Esophagus muscularis mucosa (tissue), 4 donors: ENCODE measurements at regions not wholly inside any gene's neighbourhood (a gene's known extent, or its start where the extent isn't known, plus 50 kb on each side); places are given as distances from the start of the nearest gene placed in this dataset.

Experiments used
- DNase-seq: peaks from one replicate; pipeline ENCODE4 v3.0.0-alpha.2; 2017; ENCODE audit errors: extremely low spot score
- H3K27ac ChIP-seq, 4 donors: fragments of 200-600 bp; sonication (generic); replicated peaks in 1 of 4; 1 replicate in 3 of 4; 2 replicates in 1 of 4; pipeline ENCODE4 v1.5.1; 2016 to 2019; ENCODE audit warnings: mild to moderate bottlenecking in 1 of 4
- H3K27me3 ChIP-seq, 4 donors: fragments of 200-600 bp; sonication (generic); one replicate each; pipeline versions ENCODE4 v1.5.1 to v1.6.0; 2016 to 2019
- H3K36me3 ChIP-seq, 4 donors: fragments of 200-600 bp; sonication (generic); one replicate each; pipeline ENCODE4 v1.5.1; 2016 to 2019
- H3K4me1 ChIP-seq, 4 donors: fragments of 200-600 bp; sonication (generic); one replicate each; pipeline ENCODE4 v1.5.1; 2016 to 2019
- H3K4me3 ChIP-seq, 4 donors: fragments of 200-600 bp; sonication (generic); 1 replicate in 2 of 4; 2 replicates in 2 of 4; pipeline ENCODE4 v1.5.1; 2016 to 2019; ENCODE audit warnings: mild to moderate bottlenecking in 4 of 4, moderate library complexity in 1 of 4
- H3K9me3 ChIP-seq, 4 donors: fragments of 200-600 bp; sonication (generic); 1 replicate in 3 of 4; 2 replicates in 1 of 4; pipeline ENCODE4 v1.5.1; 2016 to 2019
- EP300 ChIP-seq: sonication (generic); formaldehyde crosslinking; IDR thresholded peaks from one replicate; pipeline ENCODE4 v1.6.1; 2017; ENCODE audit warnings: antibody characterized with exemption
- POLR2A ChIP-seq: fragments of 450-650 bp; IDR thresholded peaks from one replicate; pipeline ENCODE4 v1.6.1; 2017; ENCODE audit warnings: antibody characterized with exemption, moderate library complexity, mild to moderate bottlenecking, low read depth
- POLR2AphosphoS5 ChIP-seq, 2 donors: sonication (generic); formaldehyde crosslinking; IDR thresholded peaks; one replicate each; pipeline ENCODE4 v1.6.1; 2017; ENCODE audit warnings: antibody characterized with exemption in 2 of 2
- WGBS: methylation state at CpG from one replicate; pipeline ENCODE4 v1.1.5; 2018; 5-methylcytosine and 5-hydroxymethylcytosine counted together
- intact Hi-C: fragments of 100-400 bp; cut with DNase I; formaldehyde crosslinking; loops from one replicate; pipeline ENCODE4 v1.15.1; 2023
- TF ChIP-seq, protein P1 (sequence below), 3 experiments: fragments of 200-600 bp in 2 of 3; fragments of 450-650 bp in 1 of 3; sonication (generic) in 2 of 3; IDR thresholded peaks; one replicate each; pipeline ENCODE4 v1.5.1; 2017 to 2019; ENCODE audit warnings: antibody characterized with exemption in 3 of 3, mild to moderate bottlenecking in 2 of 3, moderate library complexity in 1 of 3

DNA sequence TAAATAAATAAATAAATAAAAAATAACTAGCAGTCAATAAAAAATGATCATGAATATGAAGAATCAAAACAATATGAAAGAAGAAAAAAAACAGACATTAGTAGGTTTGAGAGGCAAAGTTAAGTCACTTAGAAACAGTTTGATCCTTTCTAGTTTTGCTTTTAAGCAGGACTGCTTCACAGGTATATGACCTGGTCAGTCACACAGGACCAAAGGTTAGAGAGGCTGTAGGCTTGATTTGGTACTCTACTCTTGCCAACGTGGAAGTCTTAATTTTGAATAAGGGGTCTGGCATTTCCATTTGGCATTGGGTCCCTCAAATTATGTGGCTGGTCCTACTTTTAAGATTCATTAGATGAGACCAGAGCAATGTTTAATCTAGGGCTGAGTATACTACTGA lies 441.7 kb upstream of the NECTIN3 start:
- no peak for DNase-seq
- no peaks in the 10 kb centered on the region for H3K4me1 ChIP-seq
- no peak for TF ChIP-seq POLR2A
- TF ChIP-seq POLR2AphosphoS5 (IDR thresholded peaks at IDR 0.05): no peak
- TF ChIP-seq, protein P1, sequence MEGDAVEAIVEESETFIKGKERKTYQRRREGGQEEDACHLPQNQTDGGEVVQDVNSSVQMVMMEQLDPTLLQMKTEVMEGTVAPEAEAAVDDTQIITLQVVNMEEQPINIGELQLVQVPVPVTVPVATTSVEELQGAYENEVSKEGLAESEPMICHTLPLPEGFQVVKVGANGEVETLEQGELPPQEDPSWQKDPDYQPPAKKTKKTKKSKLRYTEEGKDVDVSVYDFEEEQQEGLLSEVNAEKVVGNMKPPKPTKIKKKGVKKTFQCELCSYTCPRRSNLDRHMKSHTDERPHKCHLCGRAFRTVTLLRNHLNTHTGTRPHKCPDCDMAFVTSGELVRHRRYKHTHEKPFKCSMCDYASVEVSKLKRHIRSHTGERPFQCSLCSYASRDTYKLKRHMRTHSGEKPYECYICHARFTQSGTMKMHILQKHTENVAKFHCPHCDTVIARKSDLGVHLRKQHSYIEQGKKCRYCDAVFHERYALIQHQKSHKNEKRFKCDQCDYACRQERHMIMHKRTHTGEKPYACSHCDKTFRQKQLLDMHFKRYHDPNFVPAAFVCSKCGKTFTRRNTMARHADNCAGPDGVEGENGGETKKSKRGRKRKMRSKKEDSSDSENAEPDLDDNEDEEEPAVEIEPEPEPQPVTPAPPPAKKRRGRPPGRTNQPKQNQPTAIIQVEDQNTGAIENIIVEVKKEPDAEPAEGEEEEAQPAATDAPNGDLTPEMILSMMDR (IDR thresholded peaks at IDR 0.05): no peak
- no peak for TF ChIP-seq EP300
- intact Hi-C loops: no loop called here
- no peak overlapping the region for H3K4me3 ChIP-seq
- H3K9me3 ChIP-seq: no peaks in the 10 kb centered on the region
- H3K27ac ChIP-seq: no peak overlapping the region
- no peaks in the 10 kb centered on the region for H3K27me3 ChIP-seq
- WGBS: 87% methylated on average over 1 of the region's 1 CpG
- no peaks in the 10 kb centered on the region for H3K36me3 ChIP-seq

DNA sequence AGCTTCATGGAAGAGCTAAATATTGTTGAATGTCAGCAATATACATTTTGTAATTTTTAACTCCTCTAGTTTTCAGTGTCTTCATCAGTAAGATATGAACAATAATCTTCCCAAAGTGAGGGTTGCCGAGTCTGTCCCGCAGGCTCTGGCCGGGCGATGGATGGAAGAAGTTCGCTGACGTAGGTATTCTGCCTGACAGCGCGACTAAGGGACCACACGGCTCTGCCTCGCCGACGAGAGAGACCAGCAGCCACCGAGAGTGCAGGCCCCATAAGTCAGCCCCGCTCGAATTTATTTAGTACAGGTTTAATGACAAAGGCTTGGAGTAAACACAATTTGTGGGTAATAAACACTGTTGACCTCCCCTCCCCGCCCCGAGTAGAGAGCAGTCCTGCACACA lies 427.4 kb upstream of the NECTIN3 start:
- H3K4me1 ChIP-seq: no peaks in the 10 kb centered on the region
- no peak for DNase-seq
- no peaks in the 10 kb centered on the region for H3K27me3 ChIP-seq
- 97% methylated on average over 17 of the region's 17 CpGs for WGBS
- no peaks in the 10 kb centered on the region for H3K9me3 ChIP-seq
- no peak overlapping the region for H3K27ac ChIP-seq
- intact Hi-C loops: no loop called here
- no peak overlapping the region for H3K4me3 ChIP-seq
- H3K36me3 ChIP-seq: no peaks in the 10 kb centered on the region
- TF ChIP-seq, protein P1 (IDR thresholded peaks at IDR 0.05): no peak
- TF ChIP-seq POLR2A (no peak), POLR2AphosphoS5 (IDR thresholded peaks at IDR 0.05) (no peak), EP300 (no peak)

DNA sequence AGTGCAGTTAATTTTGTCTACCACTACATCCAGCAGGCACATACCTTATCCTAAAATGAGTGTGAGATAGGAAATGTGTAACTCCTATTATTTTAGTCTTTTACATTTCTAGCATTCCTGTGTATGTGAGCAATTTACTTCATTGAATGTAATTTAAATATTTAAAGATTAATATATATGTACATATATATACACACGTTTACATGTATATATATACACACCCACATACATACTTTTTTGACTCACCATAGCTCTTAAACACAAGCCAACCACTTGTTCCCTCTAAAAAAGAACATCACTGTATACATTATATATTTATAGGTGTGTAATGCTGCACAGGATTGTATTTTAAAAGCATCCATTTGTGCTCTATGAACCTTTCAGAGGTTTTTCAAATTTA lies 425.6 kb upstream of the NECTIN3 start:
- no peak overlapping the region for H3K27ac ChIP-seq
- DNase-seq: no peak
- H3K36me3 ChIP-seq: no peaks in the 10 kb centered on the region
- no peaks in the 10 kb centered on the region for H3K9me3 ChIP-seq
- intact Hi-C loops: no loop called here
- H3K4me3 ChIP-seq: no peak overlapping the region
- WGBS: 67% methylated on average over 1 of the region's 1 CpG
- H3K4me1 ChIP-seq: no peaks in the 10 kb centered on the region
- TF ChIP-seq POLR2AphosphoS5 (IDR thresholded peaks at IDR 0.05): no peak
- TF ChIP-seq EP300: no peak
- TF ChIP-seq POLR2A: no peak
- TF ChIP-seq, protein P1 (IDR thresholded peaks at IDR 0.05): no peak
- no peaks in the 10 kb centered on the region for H3K27me3 ChIP-seq

DNA sequence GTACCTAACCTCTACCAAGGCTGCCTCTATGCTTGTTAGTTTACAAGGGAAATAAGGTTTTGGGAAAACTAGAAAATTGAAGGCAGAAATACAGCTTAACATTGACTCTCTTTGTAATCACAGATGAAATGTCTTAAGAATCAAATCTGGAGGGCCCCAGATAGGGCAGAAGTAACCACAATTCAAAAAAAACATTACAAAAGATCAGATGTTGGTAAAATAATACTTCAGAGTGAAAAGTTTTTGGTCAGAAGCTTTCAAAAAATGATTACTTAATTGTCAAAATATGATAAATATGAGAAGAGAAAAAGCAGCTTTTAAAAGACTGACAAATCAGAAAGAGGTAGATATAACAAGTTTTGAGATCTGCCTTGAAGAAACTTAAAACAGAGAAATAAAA lies 425.1 kb upstream of the NECTIN3 start:
- H3K27me3 ChIP-seq: no peaks in the 10 kb centered on the region
- no peak for DNase-seq

DNA sequence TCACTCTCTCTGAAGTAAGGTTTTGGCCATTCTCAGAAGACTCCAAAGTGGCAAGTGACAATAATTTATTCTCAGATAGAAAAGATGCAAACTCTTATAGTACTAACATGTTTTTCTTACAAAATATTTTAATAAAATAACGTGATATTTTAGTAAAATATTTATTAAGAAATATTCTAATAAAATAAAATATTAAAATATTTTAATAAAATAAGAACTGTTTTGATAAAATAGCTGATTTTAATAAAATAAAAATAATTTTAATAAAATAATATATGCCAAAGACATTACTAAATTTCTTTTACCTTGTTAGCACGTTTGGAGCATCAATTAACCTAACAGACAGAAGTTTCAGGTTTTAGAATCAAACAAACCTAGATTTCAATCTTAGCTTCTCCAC lies 424.0 kb upstream of the NECTIN3 start:
- TF ChIP-seq, protein P1 (IDR thresholded peaks at IDR 0.05): no peak
- TF ChIP-seq POLR2A: no peak
- no peaks in the 10 kb centered on the region for H3K9me3 ChIP-seq
- H3K27me3 ChIP-seq: no peaks in the 10 kb centered on the region
- no peaks in the 10 kb centered on the region for H3K4me1 ChIP-seq
- H3K36me3 ChIP-seq: no peaks in the 10 kb centered on the region
- DNase-seq: no peak
- H3K27ac ChIP-seq: no peak overlapping the region
- intact Hi-C loops: no loop called here
- H3K4me3 ChIP-seq: no peak overlapping the region
- whole genome bisulfite sequencing: 33% methylated on average over 2 of the region's 2 CpGs

More for the DNA sequence above, 425.1 kb upstream of the NECTIN3 start:
- H3K4me1 ChIP-seq: no peaks in the 10 kb centered on the region
- H3K9me3 ChIP-seq: no peaks in the 10 kb centered on the region
- intact Hi-C loops: no loop called here
- no peak overlapping the region for H3K4me3 ChIP-seq
- TF ChIP-seq POLR2AphosphoS5 (IDR thresholded peaks at IDR 0.05): no peak
- TF ChIP-seq, protein P1 (IDR thresholded peaks at IDR 0.05): no peak
- TF ChIP-seq EP300: no peak
- TF ChIP-seq POLR2A: no peak
- H3K36me3 ChIP-seq: no peaks in the 10 kb centered on the region
- H3K27ac ChIP-seq: no peak overlapping the region
